RWPE1 (cell line): ENCODE measurements at regions not wholly inside any gene's neighbourhood (a gene's known extent, or its start where the extent isn't known, plus 50 kb on each side); places are given as distances from the start of the nearest gene placed in this dataset.

Experiments used
- CTCF ChIA-PET: fragments of 350-600 bp; sonication (Branson Sonifier 250); formaldehyde crosslinking; extraction: SDS; loops from one replicate; lab custom pipeline; 2021; lab: Yijun Ruan, JAX
- POLR2A ChIA-PET: fragments of 400-600 bp; formaldehyde crosslinking; extraction: SDS; loops from one replicate; lab custom pipeline; 2020; ENCODE audit warnings: antibody characterized with exemption; ENCODE audit not compliant: low non-redundant PET; lab: Yijun Ruan, JAX
- DNase-seq: peaks from one replicate; pipeline ENCODE4 v3.0.0; 2012; ENCODE audit warnings: low spot score
- H3K27ac ChIP-seq: fragments of 450-650 bp; 2 replicates; pipeline ENCODE4 v1.5.1; 2017
- TF ChIP-seq, protein P1 (sequence below): fragments of 450-650 bp; conservative IDR thresholded peaks from 2 replicates; pipeline ENCODE4 v1.5.1; 2017; ENCODE audit warnings: low read depth, mild to moderate bottlenecking

DNA sequence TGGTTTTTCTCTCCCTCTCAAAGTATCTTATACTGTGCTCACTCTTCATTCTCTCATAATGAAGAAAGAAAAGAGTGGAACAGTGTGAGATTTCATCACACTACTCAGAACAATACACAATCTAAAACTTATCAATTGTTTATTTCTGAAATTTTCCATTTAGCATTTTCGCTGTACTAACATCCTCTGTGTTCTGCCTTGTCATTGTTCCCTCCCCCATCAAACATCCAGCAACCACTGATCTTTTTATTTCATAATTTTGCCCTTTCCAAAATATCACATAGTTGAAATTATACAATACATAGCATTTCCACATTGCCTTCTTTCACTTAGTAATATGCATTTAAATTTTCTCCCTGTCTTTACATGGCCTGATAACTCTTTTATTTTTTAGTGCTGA lies 658.7 kb downstream of the SLITRK1 start:
- no peak overlapping the region for H3K27ac ChIP-seq
- CTCF ChIA-PET, result no interaction called here
- POLR2A ChIA-PET, result no interaction called here
- no peak for DNase-seq
- TF ChIP-seq, protein P1, sequence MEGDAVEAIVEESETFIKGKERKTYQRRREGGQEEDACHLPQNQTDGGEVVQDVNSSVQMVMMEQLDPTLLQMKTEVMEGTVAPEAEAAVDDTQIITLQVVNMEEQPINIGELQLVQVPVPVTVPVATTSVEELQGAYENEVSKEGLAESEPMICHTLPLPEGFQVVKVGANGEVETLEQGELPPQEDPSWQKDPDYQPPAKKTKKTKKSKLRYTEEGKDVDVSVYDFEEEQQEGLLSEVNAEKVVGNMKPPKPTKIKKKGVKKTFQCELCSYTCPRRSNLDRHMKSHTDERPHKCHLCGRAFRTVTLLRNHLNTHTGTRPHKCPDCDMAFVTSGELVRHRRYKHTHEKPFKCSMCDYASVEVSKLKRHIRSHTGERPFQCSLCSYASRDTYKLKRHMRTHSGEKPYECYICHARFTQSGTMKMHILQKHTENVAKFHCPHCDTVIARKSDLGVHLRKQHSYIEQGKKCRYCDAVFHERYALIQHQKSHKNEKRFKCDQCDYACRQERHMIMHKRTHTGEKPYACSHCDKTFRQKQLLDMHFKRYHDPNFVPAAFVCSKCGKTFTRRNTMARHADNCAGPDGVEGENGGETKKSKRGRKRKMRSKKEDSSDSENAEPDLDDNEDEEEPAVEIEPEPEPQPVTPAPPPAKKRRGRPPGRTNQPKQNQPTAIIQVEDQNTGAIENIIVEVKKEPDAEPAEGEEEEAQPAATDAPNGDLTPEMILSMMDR, result no peak

DNA sequence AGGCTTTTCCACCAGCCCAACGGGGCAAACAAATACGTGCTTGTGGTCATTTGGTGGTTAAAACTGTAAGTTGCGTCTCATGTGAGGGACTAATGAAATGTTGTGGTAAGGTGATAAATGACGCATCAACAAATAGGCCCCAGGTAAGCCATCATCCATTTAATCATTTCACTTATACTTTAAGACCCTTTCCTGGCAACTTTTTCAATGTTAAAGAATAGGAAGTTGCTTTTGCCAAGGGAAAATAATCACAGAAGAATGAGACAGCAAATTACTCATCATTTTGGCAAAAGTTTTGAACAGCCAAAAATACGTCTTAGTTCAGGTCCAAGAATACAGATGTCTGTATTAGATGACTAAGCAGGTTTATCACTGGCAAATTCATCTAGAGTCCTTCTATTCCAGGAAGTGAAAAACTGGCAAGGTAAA lies 660.4 kb downstream of the SLITRK1 start:
- peak; percentile 36 for DNase-seq
- no peak overlapping the region for H3K27ac ChIP-seq
- ChIA-PET CTCF (no interaction called here), POLR2A (no interaction called here)
- TF ChIP-seq, protein P1, result no peak

DNA sequence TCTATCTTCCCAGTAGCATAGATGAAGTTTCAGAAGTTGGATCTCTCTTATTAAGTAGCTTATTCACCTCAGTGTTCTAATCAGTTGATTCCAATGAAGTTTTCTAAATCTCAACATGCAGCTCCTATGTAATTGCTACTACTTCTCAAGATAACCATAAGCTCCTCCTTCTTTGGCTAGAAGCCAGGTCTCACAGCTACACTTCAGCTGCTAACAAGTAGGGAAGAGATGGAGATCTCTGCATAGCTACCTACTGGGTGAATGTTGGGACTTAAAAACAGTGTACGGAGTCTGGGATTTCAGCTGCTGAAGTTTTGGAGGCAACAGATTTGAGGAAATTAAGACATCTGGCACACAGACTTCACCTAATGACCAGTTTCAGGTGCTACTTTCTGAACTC lies 661.0 kb downstream of the SLITRK1 start:
- POLR2A ChIA-PET, result no interaction called here
- DNase-seq, result peak; percentile 1
- TF ChIP-seq, protein P1, result no peak
- CTCF ChIA-PET, result no interaction called here
- no peak overlapping the region for H3K27ac ChIP-seq

DNA sequence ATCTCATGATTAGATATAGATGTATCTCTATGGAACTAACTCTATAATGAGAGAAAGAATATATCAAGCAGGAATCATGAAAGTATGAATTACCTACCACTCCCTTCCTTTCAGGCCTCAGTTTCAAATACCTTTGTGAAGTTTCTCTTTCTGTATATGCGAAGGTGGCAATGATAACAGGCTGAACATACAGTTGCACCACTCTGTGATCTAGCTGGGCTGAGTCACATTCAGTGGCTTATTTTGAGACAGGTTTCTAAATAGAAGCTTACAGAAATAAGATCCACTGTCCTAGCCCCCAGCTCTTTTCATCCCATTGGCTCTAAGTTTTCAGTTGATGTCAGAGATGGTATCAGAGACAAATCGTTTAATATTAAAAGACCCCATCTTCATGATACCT lies 662.0 kb downstream of the SLITRK1 start:
- no peak overlapping the region for H3K27ac ChIP-seq
- POLR2A ChIA-PET, result no interaction called here
- CTCF ChIA-PET, result no interaction called here
- TF ChIP-seq, protein P1, result no peak
- no peak for DNase-seq

DNA sequence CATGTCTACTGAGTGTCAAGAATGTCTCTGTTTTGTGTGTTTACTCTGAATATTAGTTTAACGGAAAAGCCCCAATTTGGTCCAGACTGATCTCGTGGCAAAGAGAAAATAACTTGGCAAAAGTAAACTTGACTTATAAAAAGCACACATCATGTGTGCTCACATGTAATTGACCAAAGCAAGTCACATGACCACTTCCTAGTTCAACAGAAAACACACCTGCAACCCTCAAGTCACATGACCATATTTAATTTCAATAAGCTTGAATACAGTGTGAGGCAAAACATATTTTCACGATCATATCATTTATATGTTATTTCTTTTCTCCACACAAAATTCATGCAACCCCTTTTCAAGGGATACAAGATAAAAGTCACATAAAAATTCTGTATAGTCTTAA lies 662.4 kb downstream of the SLITRK1 start:
- TF ChIP-seq, protein P1, result no peak
- no peak overlapping the region for H3K27ac ChIP-seq
- CTCF ChIA-PET, result no interaction called here
- no peak for DNase-seq
- POLR2A ChIA-PET, result no interaction called here

DNA sequence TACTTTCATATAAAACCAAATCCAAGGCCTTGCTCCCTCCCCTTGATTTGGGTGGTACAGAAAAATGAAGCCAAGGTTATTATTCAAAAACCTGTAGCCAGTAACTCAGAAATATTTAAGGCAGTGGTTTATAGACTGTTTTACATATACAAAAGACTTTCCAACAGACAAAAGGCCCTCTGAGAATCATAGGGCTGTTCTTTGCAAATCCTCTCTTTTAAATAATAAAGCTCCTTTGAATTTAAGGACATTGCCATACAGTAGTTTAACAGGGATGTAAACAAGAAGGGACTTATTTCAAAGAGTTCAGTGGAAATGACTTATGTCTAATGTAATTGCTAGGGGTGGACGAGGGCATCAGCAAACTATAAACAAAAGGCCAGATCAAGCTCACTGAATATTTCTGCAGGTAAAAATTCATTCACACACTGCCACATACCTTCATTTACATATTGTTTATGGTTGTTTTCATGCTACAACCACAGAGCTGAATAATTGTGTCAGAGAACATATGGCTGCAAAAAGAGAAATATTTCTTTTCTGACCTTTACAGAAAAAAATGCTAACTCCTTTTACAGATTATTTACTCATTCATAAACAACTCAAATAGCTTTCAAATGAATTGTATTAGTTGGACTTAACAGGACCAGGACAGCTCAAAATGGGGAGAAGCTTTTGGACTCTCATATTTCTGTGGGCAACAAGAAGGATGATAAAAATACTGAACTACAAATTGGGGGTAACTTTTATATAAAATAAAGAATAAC lies 665.6 kb downstream of the SLITRK1 start:
- no peak for DNase-seq
- ChIA-PET CTCF (no interaction called here), POLR2A (no interaction called here)
- H3K27ac ChIP-seq, result no peak overlapping the region
- TF ChIP-seq, protein P1, result no peak
